Adipocyte (in vitro differentiated cells): ENCODE measurements at regions not wholly inside any gene's neighbourhood (a gene's known extent, or its start where the extent isn't known, plus 50 kb on each side); places are given as distances from the start of the nearest gene placed in this dataset.
A peak's percentile ranks its signal among the peaks of the same experiment; 100 is the strongest.
"Not testable (repeated sequence)": the region's sequence is repeated elsewhere in the genome, so short reads cannot be mapped to it uniquely, and the experiment has no call there.

Source experiments
- DNase-seq: peaks from one replicate; pipeline ENCODE4 v3.0.0-alpha.2; 2015; ENCODE audit warnings: low read depth
- H3K27me3 ChIP-seq: replicated peaks from 2 replicates; pipeline ENCODE4 v1.7.0; 2013; ENCODE audit warnings: mild to moderate bottlenecking, low read length, moderate library complexity; ENCODE audit not compliant: control insufficient read depth, insufficient read depth
- H3K36me3 ChIP-seq: 2 replicates; pipeline ENCODE4 v1.7.0; 2013; ENCODE audit warnings: low read length, mild to moderate bottlenecking, moderate library complexity; ENCODE audit not compliant: control insufficient read depth, insufficient read depth, severe bottlenecking
- H3K4me1 ChIP-seq: 2 replicates; pipeline ENCODE4 v1.7.0; 2013; ENCODE audit warnings: mild to moderate bottlenecking, low read length, moderate library complexity; ENCODE audit not compliant: control insufficient read depth, insufficient read depth
- H3K4me3 ChIP-seq: 2 replicates; pipeline ENCODE4 v1.7.0; 2013; ENCODE audit warnings: mild to moderate bottlenecking, low read length, moderate library complexity
- H3K9ac ChIP-seq: 2 replicates; pipeline ENCODE4 v1.7.0; 2013; ENCODE audit warnings: mild to moderate bottlenecking, low read length, moderate library complexity
- H3K9me3 ChIP-seq: 2 replicates; pipeline ENCODE4 v1.7.0; 2013; ENCODE audit warnings: mild to moderate bottlenecking, low read length, moderate library complexity; ENCODE audit not compliant: control insufficient read depth

DNA sequence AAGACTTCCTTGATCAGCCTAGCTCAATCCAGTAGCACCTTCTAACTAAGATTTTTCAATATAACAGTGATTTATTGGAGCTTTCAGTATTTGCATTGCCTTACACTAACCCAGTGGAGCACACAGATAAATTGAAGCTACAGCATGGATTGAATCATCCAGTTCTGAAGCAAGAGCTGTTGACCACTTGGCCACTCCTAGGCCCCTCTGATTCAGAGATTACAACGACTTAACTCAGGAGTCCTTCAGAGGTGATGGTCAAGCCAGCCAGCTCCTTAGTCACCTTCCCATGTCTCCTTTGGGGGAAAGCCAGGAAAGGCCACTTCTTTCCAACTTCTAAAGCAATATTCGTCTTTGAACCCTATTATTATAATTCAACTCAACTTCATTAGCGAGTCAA, 151.8 kb downstream of the TENT5C start:
- H3K36me3 ChIP-seq: no peaks in the 10 kb centered on the region
- H3K9ac ChIP-seq: no peak overlapping the region
- H3K9me3 ChIP-seq: no peaks in the 10 kb centered on the region
- H3K4me1 ChIP-seq: peaks cover 16% of the 10 kb centered on the region
- no peaks in the 10 kb centered on the region for H3K27me3 ChIP-seq
- peak; percentile 1 for DNase-seq
- H3K4me3 ChIP-seq: no peak overlapping the region

DNA sequence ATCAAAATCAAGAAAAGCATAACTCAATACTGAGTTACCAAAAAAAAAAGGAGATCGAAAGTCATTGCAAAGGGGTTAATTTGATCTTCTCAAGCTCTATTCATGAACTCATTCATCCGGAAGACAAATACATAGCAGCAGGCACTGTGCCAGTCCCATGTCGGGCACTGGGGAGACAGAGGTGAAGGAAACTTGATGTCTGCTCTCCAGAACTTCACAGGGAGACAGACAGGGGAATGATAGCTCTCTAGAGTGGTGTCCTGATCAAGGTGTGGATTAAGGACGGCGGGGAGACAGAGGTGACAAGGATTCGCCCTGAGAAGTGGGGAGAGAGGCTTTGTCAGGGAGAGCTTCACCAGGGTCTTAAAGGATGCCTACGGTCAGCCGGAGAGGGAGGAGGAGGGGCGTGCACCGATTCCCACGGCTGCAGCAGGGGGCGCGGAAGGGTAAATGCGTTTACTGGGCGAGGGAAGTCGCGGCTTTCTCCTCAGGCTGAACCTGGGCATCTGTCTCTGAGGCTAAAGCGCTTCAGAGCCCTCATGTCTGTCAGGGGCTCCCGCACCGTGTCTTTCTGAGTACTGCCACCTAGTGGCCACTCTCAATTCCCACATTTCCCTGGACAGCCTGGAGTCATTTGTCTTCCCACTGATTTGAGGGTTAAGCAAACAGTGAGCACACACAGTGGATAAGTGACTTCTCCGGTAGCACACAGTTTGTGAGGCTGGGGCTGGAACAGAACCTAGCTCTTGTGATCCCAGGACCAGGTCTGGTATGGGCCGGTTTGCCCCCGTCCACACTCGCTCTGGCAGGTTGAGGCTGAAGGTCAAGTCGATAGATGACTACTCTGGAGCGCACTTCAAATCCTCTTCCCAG, 152.8 kb downstream of the TENT5C start:
- no peaks in the 10 kb centered on the region for H3K27me3 ChIP-seq
- DNase-seq: peak; percentile 91
- peak overlapping the region; percentile 67 for H3K9ac ChIP-seq
- no peaks in the 10 kb centered on the region for H3K9me3 ChIP-seq
- H3K4me3 ChIP-seq: peak overlapping the region; percentile 83
- peaks cover 8% of the 10 kb centered on the region for H3K4me1 ChIP-seq
- no peaks in the 10 kb centered on the region for H3K36me3 ChIP-seq

DNA sequence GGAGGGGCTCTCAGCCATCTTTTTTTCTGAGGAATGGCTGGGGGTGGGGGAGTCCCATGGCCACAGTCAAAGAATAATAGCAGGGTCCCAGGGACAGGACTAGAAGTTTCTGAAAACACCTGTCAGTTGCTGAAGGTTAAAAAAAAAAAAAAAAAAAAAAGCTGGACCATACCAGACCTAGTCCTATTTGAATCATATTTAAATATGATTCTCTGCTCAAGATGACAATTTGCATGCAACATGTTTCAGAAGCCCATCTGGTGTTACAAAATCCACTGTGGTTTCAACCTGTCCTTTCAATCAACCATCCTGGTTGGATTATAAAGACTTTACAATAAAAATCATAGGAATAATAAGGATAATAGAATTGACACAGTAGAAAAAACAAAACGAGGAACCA, 153.7 kb downstream of the TENT5C start:
- Histone ChIP-seq H3K4me3 (no peak overlapping the region), H3K9ac (no peak overlapping the region), H3K9me3 (no peaks in the 10 kb centered on the region), H3K27me3 (no peaks in the 10 kb centered on the region), H3K36me3 (no peaks in the 10 kb centered on the region), H3K4me1 (peaks cover 4% of the 10 kb centered on the region)
- DNase-seq: no peak

DNA sequence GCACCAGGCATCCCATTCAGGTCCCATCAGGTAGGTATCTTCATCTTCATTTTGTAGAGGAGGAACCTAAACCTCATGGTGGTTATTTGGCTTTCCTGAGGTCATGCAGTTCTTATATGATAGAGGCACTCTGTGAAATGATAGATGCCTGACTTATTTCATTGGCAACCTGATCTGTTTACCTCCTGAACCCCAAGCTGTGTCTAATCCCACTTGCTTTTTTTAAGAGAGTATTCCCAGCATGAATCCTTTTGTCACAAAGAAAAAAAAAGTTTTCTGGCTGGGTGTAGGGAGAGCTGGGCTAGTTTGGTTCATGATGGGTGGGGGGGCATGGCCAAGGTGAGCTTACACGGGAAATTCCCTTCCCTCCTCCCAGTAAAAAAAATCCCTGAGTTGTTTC, 154.2 kb downstream of the TENT5C start:
- no peak overlapping the region for H3K9ac ChIP-seq
- H3K4me1 ChIP-seq: peaks cover 4% of the 10 kb centered on the region

DNA sequence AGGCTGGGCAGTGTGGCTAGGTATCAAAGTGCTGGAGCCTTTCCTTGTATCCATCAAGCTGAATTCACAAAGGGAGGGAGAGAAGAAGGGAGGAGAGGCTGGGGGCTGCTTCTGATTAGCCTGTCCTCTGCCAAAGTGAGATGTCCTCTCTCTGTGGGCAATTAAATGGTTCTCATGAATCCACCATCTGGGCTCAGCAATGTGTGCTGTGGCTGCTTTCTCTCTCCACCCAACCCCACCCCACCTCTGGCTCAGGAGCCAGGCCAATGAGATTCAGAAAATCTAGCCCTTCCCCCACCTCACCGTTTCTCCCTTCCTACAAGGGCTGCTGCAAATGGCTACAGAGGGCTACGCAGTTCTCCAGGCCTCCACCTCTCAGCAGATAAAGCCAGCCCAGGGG, 154.6 kb downstream of the TENT5C start:
- H3K9ac ChIP-seq: no peak overlapping the region
- peaks cover 4% of the 10 kb centered on the region for H3K4me1 ChIP-seq

More for the DNA sequence above, 154.2 kb downstream of the TENT5C start:
- H3K9me3 ChIP-seq: no peaks in the 10 kb centered on the region
- no peaks in the 10 kb centered on the region for H3K27me3 ChIP-seq
- H3K4me3 ChIP-seq: no peak overlapping the region
- no peak for DNase-seq
- H3K36me3 ChIP-seq: no peaks in the 10 kb centered on the region

DNA sequence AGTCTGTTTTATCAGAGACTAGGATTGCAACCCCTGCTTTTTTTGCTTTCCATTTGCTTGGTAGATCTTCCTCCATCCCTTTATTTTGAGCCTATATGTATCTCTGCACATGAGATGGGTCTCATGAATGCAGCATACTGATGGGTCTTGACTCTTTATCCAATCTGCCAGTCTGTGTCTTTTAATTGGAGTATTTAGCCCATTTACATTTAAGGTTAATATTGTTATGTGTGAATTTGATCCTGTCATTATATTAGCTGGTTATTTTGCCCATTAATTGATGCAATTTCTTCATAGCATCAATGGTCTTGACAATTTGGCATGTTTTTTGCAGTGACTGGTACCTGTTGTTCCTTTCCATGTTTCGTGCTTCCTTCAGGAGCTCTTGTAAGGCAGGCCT, 161.7 kb downstream of the GDAP2 start:
- not testable (repeated sequence) for H3K4me1 ChIP-seq, H3K4me3 ChIP-seq, DNase-seq, H3K9ac ChIP-seq, H3K36me3 ChIP-seq, H3K27me3 ChIP-seq
- peaks cover 39% of the 10 kb centered on the region for H3K9me3 ChIP-seq

More for the DNA sequence above, 154.6 kb downstream of the TENT5C start:
- no peaks in the 10 kb centered on the region for H3K36me3 ChIP-seq
- H3K27me3 ChIP-seq: no peaks in the 10 kb centered on the region
- no peak overlapping the region for H3K4me3 ChIP-seq
- no peak for DNase-seq
- no peaks in the 10 kb centered on the region for H3K9me3 ChIP-seq

DNA sequence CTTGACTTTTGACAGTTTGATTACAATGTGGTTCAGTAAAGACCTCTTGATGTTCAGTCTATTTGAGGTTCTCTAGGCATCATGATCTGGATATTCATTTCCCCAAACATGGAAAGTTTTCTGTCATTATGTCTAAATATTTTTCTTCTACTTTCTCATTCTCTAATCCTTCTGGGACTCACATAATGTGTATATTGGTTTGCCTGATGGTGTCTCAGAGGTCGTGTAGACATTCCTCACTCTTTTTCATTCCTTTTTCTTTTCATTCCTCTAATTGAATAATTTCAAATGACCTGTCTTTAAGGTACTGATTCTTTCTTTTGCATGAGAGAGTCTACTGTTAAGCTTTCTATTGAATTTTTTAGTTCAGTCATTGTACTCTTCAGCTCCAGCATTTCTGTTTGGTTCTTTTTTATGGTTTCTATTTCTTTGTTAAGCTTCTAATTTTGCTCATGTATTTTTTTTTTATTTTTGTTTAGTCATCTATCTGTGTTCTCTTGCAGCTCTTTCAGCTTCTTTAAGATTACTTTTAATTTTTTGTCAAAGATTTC, 158.4 kb downstream of the GDAP2 start:
- peaks cover 43% of the 10 kb centered on the region for H3K9me3 ChIP-seq
- H3K4me3 ChIP-seq: no peak overlapping the region
- DNase-seq: no peak
- no peaks in the 10 kb centered on the region for H3K36me3 ChIP-seq
- H3K4me1 ChIP-seq: no peaks in the 10 kb centered on the region
- H3K27me3 ChIP-seq: no peaks in the 10 kb centered on the region
- no peak overlapping the region for H3K9ac ChIP-seq

DNA sequence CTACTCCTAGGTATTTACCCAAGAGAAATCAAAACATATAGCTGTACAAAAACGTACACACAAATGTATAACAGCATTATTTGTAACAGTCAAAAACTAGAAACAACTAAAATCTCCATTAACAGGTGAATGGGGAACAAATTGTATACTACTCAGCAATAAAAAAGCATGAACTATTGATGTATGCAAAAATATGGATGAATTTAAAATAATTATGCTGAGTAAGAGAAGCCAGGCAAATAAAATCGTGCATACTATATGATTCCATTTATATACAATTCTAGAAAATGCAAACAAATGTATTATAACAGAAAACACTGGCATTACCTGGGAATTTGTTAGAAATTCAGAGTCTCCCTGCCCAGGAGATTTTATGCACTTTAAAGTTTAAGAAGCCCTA, 150.1 kb downstream of the GDAP2 start:
- Histone ChIP-seq H3K36me3 (no peaks in the 10 kb centered on the region), H3K4me3 (no peak overlapping the region), H3K4me1 (peaks cover 7% of the 10 kb centered on the region), H3K9ac (no peak overlapping the region), H3K27me3 (no peaks in the 10 kb centered on the region), H3K9me3 (peaks cover 4% of the 10 kb centered on the region)
- no peak for DNase-seq

DNA sequence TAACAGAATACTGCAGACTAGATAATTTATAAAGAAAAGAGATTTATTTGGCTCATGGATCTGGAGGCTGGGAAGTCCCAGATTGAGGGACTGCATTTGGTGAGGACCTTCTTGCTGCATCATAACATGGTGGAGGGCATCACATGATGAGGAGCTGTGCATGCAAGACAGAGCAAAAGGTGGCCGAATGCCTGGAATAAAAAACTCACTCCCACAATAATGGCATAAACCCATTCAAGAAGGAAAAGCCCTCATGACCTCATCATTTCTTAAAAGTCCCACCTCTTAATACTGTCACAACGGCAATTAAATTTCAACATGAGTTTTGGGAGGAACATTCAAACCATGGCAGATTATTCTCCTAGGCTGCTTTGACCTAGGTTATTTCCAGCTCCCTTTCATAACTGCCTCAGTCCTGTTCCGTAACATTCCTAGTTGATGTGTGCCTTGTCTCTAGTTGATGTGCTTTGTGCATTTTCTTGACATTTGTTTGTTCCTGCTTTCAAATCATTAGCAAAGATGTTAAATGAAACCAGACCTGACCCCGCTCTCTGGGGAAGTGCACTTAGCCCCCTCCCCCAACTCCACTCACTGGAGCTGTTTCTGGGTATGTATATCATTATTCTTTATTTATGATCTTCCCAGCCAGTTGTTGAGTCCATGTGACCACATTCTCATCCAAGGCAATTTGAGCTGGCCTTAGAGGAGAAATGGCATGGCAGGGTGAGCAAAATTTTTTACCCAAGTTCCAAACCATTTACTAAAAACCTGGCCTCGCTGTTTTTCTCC, 148.5 kb downstream of the GDAP2 start:
- H3K9ac ChIP-seq: no peak overlapping the region
- DNase-seq: no peak

DNA sequence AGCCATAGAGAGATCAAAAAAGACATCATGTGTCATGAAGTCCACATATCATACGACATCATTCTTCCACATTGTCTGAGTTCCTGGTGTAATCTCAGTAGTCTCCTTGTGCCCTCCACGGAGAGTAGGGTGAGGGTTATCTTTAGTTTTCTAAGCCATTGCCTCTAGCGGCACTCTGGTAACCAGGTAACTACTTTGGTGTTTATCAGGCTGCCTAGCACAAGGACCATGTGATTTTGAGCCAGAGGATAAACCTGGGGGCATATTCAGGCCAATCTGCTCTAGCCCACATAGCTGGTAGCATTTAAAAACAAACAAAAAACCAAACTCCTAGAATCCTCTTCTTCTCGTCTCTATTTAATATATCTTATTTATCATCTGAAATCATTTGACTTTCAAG, 147.4 kb downstream of the GDAP2 start:
- no peaks in the 10 kb centered on the region for H3K36me3 ChIP-seq
- no peak overlapping the region for H3K4me3 ChIP-seq
- peaks cover 7% of the 10 kb centered on the region for H3K4me1 ChIP-seq
- H3K9ac ChIP-seq: no peak overlapping the region
- no peaks in the 10 kb centered on the region for H3K27me3 ChIP-seq
- DNase-seq: no peak
- H3K9me3 ChIP-seq: no peaks in the 10 kb centered on the region

More for the DNA sequence above, 148.5 kb downstream of the GDAP2 start:
- H3K36me3 ChIP-seq: no peaks in the 10 kb centered on the region
- H3K9me3 ChIP-seq: no peaks in the 10 kb centered on the region
- H3K4me1 ChIP-seq: peaks cover 7% of the 10 kb centered on the region
- no peak overlapping the region for H3K4me3 ChIP-seq
- H3K27me3 ChIP-seq: no peaks in the 10 kb centered on the region
